Neural cell (in vitro differentiated cells): ENCODE measurements at regions not wholly inside any gene's neighbourhood (a gene's known extent, or its start where the extent isn't known, plus 50 kb on each side); places are given as distances from the start of the nearest gene placed in this dataset.

Experiments used
- H2AFZ ChIP-seq: fragments of 200-600, 300-800 bp; sonication (generic), shearing (Covaris generic); 2 replicates; pipeline ENCODE4 v1.6.0; 2014; ENCODE audit warnings: low read depth, mild to moderate bottlenecking, antibody characterized with exemption, low read length, moderate library complexity
- H3F3A ChIP-seq: fragments of 200-600 bp; shearing (Covaris generic); 2 replicates; pipeline ENCODE4 v1.6.1; 2016; ENCODE audit warnings: mild to moderate bottlenecking, moderate library complexity, mixed read lengths, antibody characterized with exemption, low read length; ENCODE audit not compliant: insufficient read depth, poor library complexity, severe bottlenecking
- H3K27ac ChIP-seq: fragments of 200-600, 300-800 bp; sonication (generic), shearing (Covaris generic); 2 replicates; pipeline ENCODE4 v1.5.1; 2014; ENCODE audit warnings: mild to moderate bottlenecking, low read length, moderate library complexity
- H3K27me3 ChIP-seq: fragments of 300-800, 200-600 bp; sonication (generic), shearing (Covaris generic); 2 replicates; pipeline ENCODE4 v1.6.0; 2014; ENCODE audit warnings: mild to moderate bottlenecking, low read depth, low read length, moderate library complexity; ENCODE audit not compliant: insufficient read depth
- H3K36me3 ChIP-seq: fragments of 300-800, 200-600 bp; sonication (generic), shearing (Covaris generic); 2 replicates; pipeline ENCODE4 v1.5.1; 2014; ENCODE audit warnings: mild to moderate bottlenecking, antibody characterized with exemption, low read length, moderate library complexity; ENCODE audit not compliant: insufficient read depth
- H3K4me2 ChIP-seq: fragments of 300-800, 200-600 bp; sonication (generic), shearing (Covaris generic); 2 replicates; pipeline ENCODE4 v1.6.0; 2014; ENCODE audit warnings: mild to moderate bottlenecking, low read length
- H3K4me3 ChIP-seq: fragments of 300-800, 200-600 bp; sonication (generic), shearing (Covaris generic); 2 replicates; pipeline ENCODE4 v1.5.1; 2014; ENCODE audit warnings: mild to moderate bottlenecking, low read length, moderate library complexity
- H3K79me2 ChIP-seq: fragments of 200-600 bp; shearing (Covaris generic); replicated peaks from 2 replicates; pipeline ENCODE4 v1.6.0; 2014; ENCODE audit warnings: mild to moderate bottlenecking, low read length, moderate library complexity; ENCODE audit not compliant: insufficient read depth
- H3K9ac ChIP-seq: fragments of 300-800, 200-600 bp; sonication (generic), shearing (Covaris generic); 2 replicates; pipeline ENCODE4 v1.6.1; 2016; ENCODE audit warnings: mild to moderate bottlenecking, low read length, mixed read lengths
- H3K9me2 ChIP-seq: fragments of 200-600 bp; shearing (Covaris generic); 2 replicates; pipeline ENCODE4 v1.6.1; 2016; ENCODE audit warnings: mild to moderate bottlenecking, low read length, mixed read lengths; ENCODE audit not compliant: insufficient read depth
- H3K9me3 ChIP-seq: fragments of 200-600, 300-800 bp; sonication (generic), shearing (Covaris generic); 2 replicates; pipeline ENCODE4 v1.6.1; 2016; ENCODE audit warnings: mild to moderate bottlenecking, mixed run types, low read length, moderate library complexity, mixed read lengths
- H4K20me1 ChIP-seq: fragments of 200-600 bp; shearing (Covaris generic); 2 replicates; pipeline ENCODE4 v1.6.1; 2016; ENCODE audit warnings: mild to moderate bottlenecking, mixed run types; ENCODE audit not compliant: insufficient read depth
- CTCF ChIP-seq: fragments of 450-650 bp; IDR thresholded peaks from 2 replicates; pipeline ENCODE4 v1.5.1; 2014; ENCODE audit warnings: antibody characterized with exemption, mild to moderate bottlenecking, moderate library complexity; ENCODE audit not compliant: poor library complexity, severe bottlenecking
- EP300 ChIP-seq: fragments of 450-650 bp; conservative IDR thresholded peaks from 2 replicates; pipeline ENCODE4 v1.6.1; 2014; ENCODE audit warnings: antibody characterized with exemption, mild to moderate bottlenecking, moderate library complexity; ENCODE audit not compliant: poor library complexity, severe bottlenecking
- EZH2 ChIP-seq: fragments of 200-600, 300-800 bp; shearing (Covaris generic), sonication (generic); IDR thresholded peaks from 2 replicates; pipeline ENCODE4 v1.6.1; 2014; ENCODE audit warnings: antibody characterized with exemption, low read length, borderline replicate concordance, mild to moderate bottlenecking; ENCODE audit not compliant: insufficient read depth, poor library complexity, severe bottlenecking
- MXI1 ChIP-seq: fragments of 450-650 bp; conservative IDR thresholded peaks from 2 replicates; pipeline ENCODE4 v1.6.1; 2014; ENCODE audit warnings: antibody characterized with exemption, mild to moderate bottlenecking; ENCODE audit not compliant: poor library complexity, severe bottlenecking
- POLR2AphosphoS5 ChIP-seq: IDR thresholded peaks from 2 replicates; pipeline ENCODE4 v1.6.1; 2012
- RAD21 ChIP-seq: fragments of 450-650 bp; conservative IDR thresholded peaks from 2 replicates; pipeline ENCODE4 v1.6.1; 2014; ENCODE audit warnings: antibody characterized with exemption, mild to moderate bottlenecking, moderate library complexity
- REST ChIP-seq: IDR thresholded peaks from 2 replicates; pipeline ENCODE4 v1.6.1; 2012; ENCODE audit warnings: borderline replicate concordance
- SMC3 ChIP-seq: fragments of 450-650 bp; conservative IDR thresholded peaks from 2 replicates; pipeline ENCODE4 v1.6.1; 2014; ENCODE audit warnings: antibody characterized with exemption, mild to moderate bottlenecking, moderate library complexity; ENCODE audit not compliant: poor library complexity
- TAF1 ChIP-seq: IDR thresholded peaks from 2 replicates; pipeline ENCODE4 v1.6.1; 2012; ENCODE audit warnings: low read depth

GRCh38 chrX:124994404-124994803 is 325.3 kb upstream of the TEX13C start:
- H3K9me3 ChIP-seq: no peaks in the 10 kb centered on the region
- H3K79me2 ChIP-seq: no peaks in the 10 kb centered on the region
- H3K4me3 ChIP-seq: no peak overlapping the region
- no peak overlapping the region for H3K9ac ChIP-seq
- H3K36me3 ChIP-seq: no peaks in the 10 kb centered on the region
- TF ChIP-seq TAF1: no peak
- no peak overlapping the region for H2AFZ ChIP-seq
- no peak overlapping the region for H3K4me2 ChIP-seq
- H3K27ac ChIP-seq: no peak overlapping the region
- no peaks in the 10 kb centered on the region for H4K20me1 ChIP-seq
- no peaks in the 10 kb centered on the region for H3K27me3 ChIP-seq
- H3F3A ChIP-seq: no peaks in the 10 kb centered on the region
- no peaks in the 10 kb centered on the region for H3K9me2 ChIP-seq

- Histone ChIP-seq H3K4me2 (no peak overlapping the region), H3K79me2 (no peaks in the 10 kb centered on the region), H3K9me3 (no peaks in the 10 kb centered on the region), H3K9me2 (no peaks in the 10 kb centered on the region), H3K27me3 (no peaks in the 10 kb centered on the region), H2AFZ (no peak overlapping the region), H3K9ac (no peak overlapping the region), H3K27ac (no peak overlapping the region), H4K20me1 (no peaks in the 10 kb centered on the region), H3K4me3 (no peak overlapping the region), H3K36me3 (no peaks in the 10 kb centered on the region), H3F3A (no peaks in the 10 kb centered on the region)
- TF ChIP-seq CTCF (no peak), EZH2 (no peak), TAF1 (no peak), REST (no peak), POLR2AphosphoS5 (no peak), EP300 (no peak), MXI1 (no peak), SMC3 (no peak), RAD21 (no peak)
Observed at GRCh38 chrX:125003746-125004446, 315.8 kb upstream of the TEX13C start.

- no peak overlapping the region for H3K27ac ChIP-seq
- H3F3A ChIP-seq: no peaks in the 10 kb centered on the region
- no peaks in the 10 kb centered on the region for H3K9me3 ChIP-seq
- H3K36me3 ChIP-seq: no peaks in the 10 kb centered on the region
- H3K4me2 ChIP-seq: no peak overlapping the region
- H2AFZ ChIP-seq: no peak overlapping the region
- H3K4me3 ChIP-seq: no peak overlapping the region
- TF ChIP-seq RAD21 (no peak), POLR2AphosphoS5 (no peak), MXI1 (no peak), REST (no peak)
- no peaks in the 10 kb centered on the region for H3K9me2 ChIP-seq
- H4K20me1 ChIP-seq: no peaks in the 10 kb centered on the region
- H3K79me2 ChIP-seq: no peaks in the 10 kb centered on the region
- no peak overlapping the region for H3K9ac ChIP-seq
- H3K27me3 ChIP-seq: no peaks in the 10 kb centered on the region
Observed at GRCh38 chrX:125004799-125005198, 314.9 kb upstream of the TEX13C start.
